NOMO-1 treated with dmso at 0.1 percent for 144 hours (cell line): ENCODE measurements at regions not wholly inside any gene's neighbourhood (a gene's known extent, or its start where the extent isn't known, plus 50 kb on each side); places are given as distances from the start of the nearest gene placed in this dataset.
A peak's percentile ranks its signal among the peaks of the same experiment; 100 is the strongest.

ENCODE experiments used
- DNase-seq: peaks from one replicate; lab custom pipeline; 2025; ENCODE audit not compliant: unreplicated experiment; lab: John Stamatoyannopoulos, UW

GRCh38 chr13:33686772-33687480 is 131.0 kb upstream of the RFC3 start:
- DNase-seq, result no peak

- DNase-seq, result no peak
Measured at GRCh38 chr13:33690354-33690753, 127.6 kb upstream of the RFC3 start.

GRCh38 chr13:33691980-33692379 is 126.0 kb upstream of the RFC3 start:
- no peak for DNase-seq

GRCh38 chr13:33692531-33692930 is 125.4 kb upstream of the RFC3 start:
- DNase-seq, result no peak

- no peak for DNase-seq
Measured at GRCh38 chr13:33694546-33694945, 123.4 kb upstream of the RFC3 start.

- no peak for DNase-seq
Measured at GRCh38 chr13:33696530-33696929, 121.4 kb upstream of the RFC3 start.

- DNase-seq, result no peak
Measured at GRCh38 chr13:33697926-33698325, 120.0 kb upstream of the RFC3 start.

GRCh38 chr13:33707449-33707848 is 110.5 kb upstream of the RFC3 start:
- DNase-seq, result no peak

- no peak for DNase-seq
Measured at GRCh38 chr13:33710924-33711323, 107.0 kb upstream of the RFC3 start.

- no peak for DNase-seq
Measured at GRCh38 chr13:33711436-33711835, 106.5 kb upstream of the RFC3 start.

- DNase-seq, result no peak
Measured at GRCh38 chr13:33717775-33718174, 100.2 kb upstream of the RFC3 start.

GRCh38 chr13:33721724-33722123 is 96.2 kb upstream of the RFC3 start:
- no peak for DNase-seq

GRCh38 chr13:33722216-33722915 is 95.6 kb upstream of the RFC3 start:
- DNase-seq, result no peak

- no peak for DNase-seq
Measured at GRCh38 chr13:33723365-33723764, 94.6 kb upstream of the RFC3 start.

- peak; percentile 58 for DNase-seq
Measured at GRCh38 chr13:33723772-33724435, 94.0 kb upstream of the RFC3 start.

- no peak for DNase-seq
Measured at GRCh38 chr13:33725340-33725739, 92.6 kb upstream of the RFC3 start.

GRCh38 chr13:33727297-33728083 is 90.5 kb upstream of the RFC3 start:
- no peak for DNase-seq

- DNase-seq, result peak; percentile 64
Measured at GRCh38 chr13:33728271-33729037, 89.5 kb upstream of the RFC3 start.

- peak; percentile 76 for DNase-seq
Measured at GRCh38 chr13:33730147-33730546, 87.8 kb upstream of the RFC3 start.

- no peak for DNase-seq
Measured at GRCh38 chr13:33730619-33731018, 87.3 kb upstream of the RFC3 start.

GRCh38 chr13:33735276-33735675 is 82.7 kb upstream of the RFC3 start:
- DNase-seq, result no peak
